Lung (tissue), 11 donors: ENCODE measurements at regions not wholly inside any gene's neighbourhood (a gene's known extent, or its start where the extent isn't known, plus 50 kb on each side); places are given as distances from the start of the nearest gene placed in this dataset.

Source experiments
- ATAC-seq: fragments of 200-7000 bp; cut with Tn5 transposase; one replicate; pipeline ENCODE4 v1.9.1; 2020; ENCODE audit warnings: moderate number of reproducible peaks; ENCODE audit not compliant: insufficient read depth, low FRiP score
- DNase-seq, 3 donors: peaks; one replicate each; pipeline ENCODE4 v3.0.0-alpha.2; 2013 to 2017
- H3K27ac ChIP-seq, 2 donors: one replicate each; pipeline ENCODE4 v1.5.1; 2013; ENCODE audit warnings: mild to moderate bottlenecking in 2 of 2, moderate library complexity in 2 of 2, control low read depth in 1 of 2, inconsistent platforms in 1 of 2, low read depth in 1 of 2, low read length in 1 of 2
- H3K27me3 ChIP-seq, 3 donors: one replicate each; pipeline ENCODE4 v1.5.1; 2013; ENCODE audit warnings: low read length in 2 of 3; ENCODE audit not compliant: control insufficient read depth in 3 of 3, insufficient read depth in 3 of 3
- H3K36me3 ChIP-seq, 4 donors: one replicate each; pipeline ENCODE4 v1.5.1; 2013; ENCODE audit warnings: low read length in 4 of 4, mild to moderate bottlenecking in 1 of 4, moderate library complexity in 1 of 4; ENCODE audit not compliant: control insufficient read depth in 4 of 4, insufficient read depth in 4 of 4
- H3K4me1 ChIP-seq, 5 donors: one replicate each; pipeline ENCODE4 v1.5.1; 2013; ENCODE audit warnings: low read length in 5 of 5, mild to moderate bottlenecking in 2 of 5, moderate library complexity in 1 of 5; ENCODE audit not compliant: control insufficient read depth in 5 of 5, insufficient read depth in 5 of 5
- H3K4me3 ChIP-seq: one replicate; pipeline ENCODE4 v1.5.1; 2013; ENCODE audit warnings: mild to moderate bottlenecking, control low read depth, moderate library complexity
- H3K9ac ChIP-seq, 2 donors: one replicate each; pipeline ENCODE4 v1.5.1; 2013; ENCODE audit warnings: low read length in 2 of 2, control low read depth in 1 of 2; ENCODE audit not compliant: insufficient read depth in 1 of 2
- H3K9me3 ChIP-seq, 4 donors: one replicate each; pipeline ENCODE4 v1.5.1; 2013; ENCODE audit warnings: low read length in 3 of 4, mild to moderate bottlenecking in 1 of 4, moderate library complexity in 1 of 4; ENCODE audit not compliant: control insufficient read depth in 4 of 4, insufficient read depth in 3 of 4
- WGBS, 2 donors: extraction: QIAGEN DNeasy Blood & Tissue Kit; methylation state at CpG; one replicate each; pipeline ENCODE4 v1.1.7; 2013; 5-methylcytosine and 5-hydroxymethylcytosine counted together
- TF ChIP-seq, protein P1 (sequence below): IDR thresholded peaks from 2 replicates; pipeline ENCODE4 v1.5.1; 2012; ENCODE audit warnings: mild to moderate bottlenecking; ENCODE audit errors: control extremely low read depth, extremely low read depth
- donor health status: control.
- donor health status: control.
- donor health status: Bipolar disorder and iron deficiency.
- donor health status: healthy.
- donor health status: DM: yes; HTN: yes; CAD: no.

DNA sequence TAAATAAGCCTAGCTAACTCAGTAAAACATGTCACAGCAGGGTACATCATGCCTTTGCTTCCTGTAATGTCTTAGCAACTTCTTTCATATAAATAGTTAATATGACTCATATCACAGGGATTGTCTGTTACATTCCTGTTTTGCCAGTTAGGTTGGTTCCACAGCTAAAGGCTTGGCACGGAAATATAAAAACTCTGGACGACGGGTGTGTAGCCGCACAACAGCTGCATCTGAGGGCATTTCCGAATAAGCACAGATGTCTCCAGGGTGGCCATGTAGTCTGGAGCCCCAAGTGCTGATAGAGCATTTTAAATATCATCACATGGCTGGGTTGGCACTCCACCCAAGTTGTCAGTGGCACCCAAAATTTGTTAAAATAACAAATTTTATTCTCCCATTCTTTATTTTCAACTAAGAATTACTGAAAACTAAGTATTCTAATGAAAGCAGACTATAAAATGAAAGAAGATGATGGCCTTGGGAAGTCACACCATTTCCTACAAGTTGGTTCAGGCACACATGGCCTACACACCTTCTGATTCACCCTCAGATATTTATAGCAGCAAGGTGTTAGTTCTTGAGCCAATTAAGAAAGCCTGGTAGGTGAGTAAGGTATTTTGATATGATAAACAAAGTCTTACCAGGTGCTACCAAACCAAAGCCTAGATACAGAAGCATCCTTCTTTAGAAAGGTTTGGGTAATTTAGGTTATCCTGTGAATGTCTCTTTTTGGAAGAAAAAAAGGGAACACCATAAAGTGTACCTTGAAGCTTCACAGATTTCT, 61.8 kb upstream of the STK17B start:
- Histone ChIP-seq H3K27me3 (no peaks in the 10 kb centered on the region), H3K27ac (peak overlapping the region; percentile 57 to 67), H3K4me1 (peaks cover 0 to 19% (median 3%) of the 10 kb centered on the region in 5 donors), H3K9me3 (no peaks in the 10 kb centered on the region), H3K4me3 (no peak overlapping the region), H3K9ac (no peak overlapping the region), H3K36me3 (peaks cover 0 to 3% (median 0%) of the 10 kb centered on the region in 4 donors)
- 39 to 58% methylated on average over 5 of the region's 5 CpGs for WGBS, 2 donors
- peak; percentile 28 for ATAC-seq
- TF ChIP-seq, protein P1, sequence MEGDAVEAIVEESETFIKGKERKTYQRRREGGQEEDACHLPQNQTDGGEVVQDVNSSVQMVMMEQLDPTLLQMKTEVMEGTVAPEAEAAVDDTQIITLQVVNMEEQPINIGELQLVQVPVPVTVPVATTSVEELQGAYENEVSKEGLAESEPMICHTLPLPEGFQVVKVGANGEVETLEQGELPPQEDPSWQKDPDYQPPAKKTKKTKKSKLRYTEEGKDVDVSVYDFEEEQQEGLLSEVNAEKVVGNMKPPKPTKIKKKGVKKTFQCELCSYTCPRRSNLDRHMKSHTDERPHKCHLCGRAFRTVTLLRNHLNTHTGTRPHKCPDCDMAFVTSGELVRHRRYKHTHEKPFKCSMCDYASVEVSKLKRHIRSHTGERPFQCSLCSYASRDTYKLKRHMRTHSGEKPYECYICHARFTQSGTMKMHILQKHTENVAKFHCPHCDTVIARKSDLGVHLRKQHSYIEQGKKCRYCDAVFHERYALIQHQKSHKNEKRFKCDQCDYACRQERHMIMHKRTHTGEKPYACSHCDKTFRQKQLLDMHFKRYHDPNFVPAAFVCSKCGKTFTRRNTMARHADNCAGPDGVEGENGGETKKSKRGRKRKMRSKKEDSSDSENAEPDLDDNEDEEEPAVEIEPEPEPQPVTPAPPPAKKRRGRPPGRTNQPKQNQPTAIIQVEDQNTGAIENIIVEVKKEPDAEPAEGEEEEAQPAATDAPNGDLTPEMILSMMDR = no peak
- DNase-seq = peak in 2 of 3 donors; percentile 49 to 64

- Histone ChIP-seq H3K36me3 (peaks cover 0 to 3% (median 2%) of the 10 kb centered on the region in 4 donors), H3K4me1 (peaks cover under 1 to 22% (median 3%) of the 10 kb centered on the region in 5 donors), H3K9me3 (no peaks in the 10 kb centered on the region), H3K9ac (no peak overlapping the region), H3K27me3 (no peaks in the 10 kb centered on the region), H3K27ac (peak overlapping the region; percentile 10 to 57), H3K4me3 (no peak overlapping the region)
- TF ChIP-seq, protein P1 = no peak
- no peak for ATAC-seq
- WGBS, 2 donors = 72 to 73% methylated on average over 4 of the region's 4 CpGs
- DNase-seq = no peak
Observed at GRCh38 chr2:196233805-196234475, 62.6 kb upstream of the STK17B start.

GRCh38 chr2:196234672-196235071, 63.3 kb upstream of the STK17B start:
- no peak overlapping the region for H3K9ac ChIP-seq
- WGBS, 2 donors = 71 to 76% methylated on average over 4 of the region's 4 CpGs
- peaks cover 2 to 26% (median 3%) of the 10 kb centered on the region in 5 donors for H3K4me1 ChIP-seq
- H3K27ac ChIP-seq = no peak overlapping the region
- DNase-seq (no peak), ATAC-seq (no peak)
- TF ChIP-seq, protein P1 = no peak
- peaks cover 0 to 5% (median 4%) of the 10 kb centered on the region in 4 donors for H3K36me3 ChIP-seq
- H3K4me3 ChIP-seq = no peak overlapping the region
- H3K9me3 ChIP-seq = no peaks in the 10 kb centered on the region
- no peaks in the 10 kb centered on the region for H3K27me3 ChIP-seq
